DMS114 treated with DMSO at 0.1 percent for 48 hours (cell line): ENCODE measurements at regions not wholly inside any gene's neighbourhood (a gene's known extent, or its start where the extent isn't known, plus 50 kb on each side); places are given as distances from the start of the nearest gene placed in this dataset.
A peak's percentile ranks its signal among the peaks of the same experiment; 100 is the strongest.
"Not testable (repeated sequence)": the region's sequence is repeated elsewhere in the genome, so short reads cannot be mapped to it uniquely, and the experiment has no call there.

Source experiments
- DNase-seq: peaks from one replicate; lab custom pipeline; 2025; ENCODE audit not compliant: unreplicated experiment; lab: John Stamatoyannopoulos, UW

- DNase-seq: not testable (repeated sequence)
These were observed 60.5 kb downstream of the AREG start for GRCh38 chr4:74505355-74505978.

- DNase-seq: not testable (repeated sequence)
These were observed 64.4 kb downstream of the AREG start for GRCh38 chr4:74509363-74509762.

GRCh38 chr4:74516303-74516702 lies 71.4 kb downstream of the AREG start:
- no peak for DNase-seq

DNA sequence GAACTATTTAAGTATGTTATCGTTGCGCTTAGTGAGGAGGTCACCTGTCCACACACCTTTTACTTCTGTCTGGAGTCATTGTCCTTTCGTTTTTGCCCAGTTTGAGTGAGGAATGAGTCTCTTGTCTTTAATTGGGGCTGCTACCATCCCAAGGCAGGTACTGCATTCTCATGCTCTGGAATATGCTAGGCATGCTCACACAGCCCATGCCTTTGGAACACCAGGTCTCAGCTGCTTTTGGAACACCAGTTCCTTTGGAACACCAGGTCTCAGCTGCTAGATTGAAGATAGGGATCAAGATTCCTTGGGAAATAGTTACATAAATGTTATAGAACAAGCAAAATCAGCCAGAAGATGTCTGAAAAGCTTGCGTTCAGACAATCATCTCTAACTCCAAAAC lies 73.1 kb downstream of the AREG start:
- no peak for DNase-seq

- DNase-seq: no peak
These were observed 77.5 kb downstream of the AREG start for GRCh38 chr4:74522251-74522991.

DNA sequence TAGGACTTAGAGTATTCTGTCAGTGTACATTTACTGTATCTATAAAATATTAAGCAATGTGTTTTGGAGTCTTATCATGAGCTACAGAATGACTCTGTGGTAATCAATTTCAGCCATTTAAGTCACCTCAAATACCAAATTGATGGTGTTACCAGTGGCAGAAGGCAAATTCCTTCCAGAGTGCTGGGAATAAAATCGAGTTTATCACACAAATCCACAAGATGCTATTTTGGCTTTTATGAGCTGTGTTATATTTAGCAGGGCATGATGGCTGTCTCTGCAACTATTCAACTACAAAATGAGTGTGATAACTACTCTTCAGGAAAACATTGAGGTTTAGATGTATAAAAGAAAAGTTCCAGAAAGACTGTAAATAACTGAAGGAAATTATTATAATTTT lies 78.2 kb downstream of the AREG start:
- no peak for DNase-seq

- no peak for DNase-seq
These were observed 80.0 kb downstream of the AREG start for GRCh38 chr4:74524985-74525384.

DNA sequence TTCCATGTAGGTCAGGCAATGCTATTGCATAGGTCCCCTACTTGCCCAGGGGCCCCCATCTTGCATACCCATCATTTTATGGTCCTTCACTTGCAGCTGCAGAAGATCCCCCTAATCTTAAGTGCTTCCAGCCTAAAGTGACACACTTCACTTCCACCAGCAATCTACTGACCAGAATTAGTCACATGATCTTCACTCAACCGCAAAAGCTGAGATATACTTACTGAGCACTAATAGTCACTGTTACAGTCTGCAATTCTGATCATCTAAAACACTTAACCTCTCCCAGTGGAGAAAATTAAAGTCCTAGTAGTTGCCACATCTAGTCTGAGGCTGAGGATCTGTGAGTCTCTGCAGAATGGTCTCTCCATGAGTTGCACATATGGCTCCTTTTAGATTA lies 82.1 kb downstream of the AREG start:
- DNase-seq: no peak

DNA sequence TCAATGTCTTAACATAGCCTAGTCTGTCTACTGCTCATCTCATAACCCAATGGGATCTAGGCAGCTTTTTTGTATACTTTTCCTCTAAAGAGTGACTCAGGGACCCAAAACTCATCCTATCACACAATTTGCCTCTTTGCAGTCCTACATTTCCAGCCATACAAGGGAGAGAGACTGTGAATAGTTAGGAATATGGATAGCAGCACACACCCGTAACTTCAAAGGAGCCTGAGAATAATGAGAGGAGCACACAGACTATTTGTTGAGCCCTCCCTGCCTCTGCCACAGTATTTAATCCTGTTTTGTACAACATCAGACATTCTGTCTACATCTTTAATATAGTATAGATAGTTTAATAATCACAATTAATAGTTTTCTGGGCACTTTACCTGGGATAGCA lies 83.2 kb downstream of the AREG start:
- DNase-seq: no peak

GRCh38 chr4:74529284-74530041 lies 84.5 kb downstream of the AREG start:
- no peak for DNase-seq

DNA sequence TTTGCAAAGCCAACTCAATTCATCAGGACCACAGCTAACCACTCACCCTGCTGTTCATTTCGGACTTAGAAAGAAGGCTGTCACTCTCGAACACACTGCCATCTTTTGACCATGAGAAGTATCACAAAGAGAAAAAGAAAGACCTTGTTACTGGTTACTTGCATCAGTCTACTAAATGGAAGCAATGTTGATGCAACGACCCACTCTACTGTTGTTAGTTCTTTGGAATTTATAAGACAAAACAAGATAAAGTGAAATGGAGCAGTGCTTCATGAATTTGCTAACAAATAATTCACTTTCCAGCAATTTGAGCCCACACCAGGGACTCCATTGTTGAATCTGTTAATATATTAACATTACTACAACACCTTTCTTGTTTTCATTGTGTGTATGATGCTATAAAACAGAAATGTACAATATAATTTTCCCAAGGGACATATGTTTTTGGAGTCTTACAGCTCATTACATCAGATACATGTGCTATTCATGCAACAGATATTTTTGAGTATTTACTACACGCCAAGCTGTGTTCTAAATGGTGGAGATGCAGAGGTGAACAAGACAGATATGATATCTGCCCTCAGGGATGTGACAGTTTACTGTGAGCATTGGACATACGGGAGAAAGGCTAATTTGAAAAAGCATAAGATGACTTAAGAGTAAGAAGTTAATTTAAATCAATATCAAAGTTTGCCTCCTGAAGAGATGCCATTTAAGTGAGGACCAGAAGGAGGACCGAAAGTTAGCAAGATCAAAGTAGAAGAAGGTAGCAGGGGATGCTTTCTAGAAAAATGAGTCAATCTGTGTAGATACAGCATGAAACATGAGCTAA lies 87.2 kb downstream of the AREG start:
- DNase-seq: peak; percentile 11

DNA sequence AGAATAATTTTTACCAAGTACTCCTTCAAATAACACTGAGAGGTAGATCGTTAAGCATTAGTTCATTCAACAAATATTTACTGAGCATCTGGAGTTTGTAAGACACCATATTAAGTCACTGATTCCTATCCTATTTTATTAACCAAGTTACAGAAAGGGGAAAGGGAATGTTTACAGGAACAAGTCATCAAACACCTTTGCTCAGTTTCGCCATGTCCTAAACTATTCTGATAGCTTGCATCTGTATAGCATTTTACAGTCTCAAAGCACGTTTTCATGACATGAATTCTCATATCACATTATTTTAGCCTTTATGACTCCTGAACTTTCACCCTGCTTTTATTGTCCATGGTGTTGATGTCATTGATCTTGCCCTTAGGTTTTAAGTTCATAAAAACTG lies 89.2 kb downstream of the AREG start:
- no peak for DNase-seq

DNA sequence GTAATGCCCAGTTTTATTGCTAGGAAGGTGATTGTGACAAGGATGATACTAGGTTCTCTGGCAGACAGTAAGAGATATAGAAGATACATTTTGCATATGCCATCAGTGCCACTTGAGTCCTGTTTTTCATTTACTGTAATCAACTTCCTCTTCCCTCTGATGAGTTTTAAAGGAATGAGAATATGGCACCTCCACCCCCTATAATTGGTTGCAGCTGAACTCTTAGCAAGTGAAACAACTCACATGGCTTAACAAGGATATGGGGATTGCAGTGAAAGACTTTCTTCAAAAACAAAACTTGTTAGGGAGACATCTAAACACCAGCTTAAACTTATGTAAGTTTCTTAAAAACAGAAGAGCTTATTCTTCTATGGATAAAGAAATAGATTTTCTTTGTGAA lies 90.0 kb downstream of the AREG start:
- no peak for DNase-seq

DNA sequence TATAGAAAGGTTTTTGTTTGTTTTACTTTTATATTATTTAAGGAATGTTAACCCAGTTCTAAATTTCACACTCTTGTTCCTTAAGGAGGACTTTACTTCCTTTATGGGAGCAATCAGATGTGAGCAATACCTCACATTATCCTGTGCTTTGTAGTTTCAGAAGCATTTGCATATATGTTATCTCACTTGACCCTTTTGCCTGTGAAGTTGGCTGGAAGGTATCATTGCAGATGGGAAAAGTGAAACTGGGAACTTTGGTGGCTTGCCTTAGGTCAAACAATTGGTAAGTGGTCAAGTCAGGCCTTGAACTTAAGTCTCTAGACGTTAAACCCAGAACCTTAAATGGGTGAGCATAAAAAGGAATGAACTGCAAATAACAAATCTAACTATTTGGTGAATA lies 90.6 kb downstream of the AREG start:
- no peak for DNase-seq

- no peak for DNase-seq
These were observed 91.6 kb downstream of the AREG start for GRCh38 chr4:74536557-74536956.

GRCh38 chr4:74537459-74537858 lies 92.5 kb downstream of the AREG start:
- no peak for DNase-seq

- DNase-seq: no peak
These were observed 94.3 kb downstream of the AREG start for GRCh38 chr4:74539044-74539790.

DNA sequence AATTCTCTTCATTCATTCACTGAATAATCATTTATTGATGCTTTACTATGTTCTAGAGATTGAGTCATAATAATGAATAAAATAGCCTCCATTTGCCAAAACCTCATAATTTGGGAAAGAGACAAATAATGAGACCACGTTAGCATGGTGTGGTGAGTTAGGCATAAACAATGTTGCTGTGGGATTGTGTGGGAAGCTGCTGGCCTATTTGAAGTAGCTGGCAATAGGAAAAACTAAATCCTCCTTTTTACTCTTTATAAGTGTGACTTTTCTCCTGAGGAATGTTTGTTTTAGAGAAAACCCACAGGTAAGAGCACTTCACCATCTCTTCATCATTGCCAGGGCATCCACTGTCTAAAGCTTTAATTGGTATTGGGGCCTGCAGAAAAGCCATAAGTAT lies 95.3 kb downstream of the AREG start:
- DNase-seq: no peak

DNA sequence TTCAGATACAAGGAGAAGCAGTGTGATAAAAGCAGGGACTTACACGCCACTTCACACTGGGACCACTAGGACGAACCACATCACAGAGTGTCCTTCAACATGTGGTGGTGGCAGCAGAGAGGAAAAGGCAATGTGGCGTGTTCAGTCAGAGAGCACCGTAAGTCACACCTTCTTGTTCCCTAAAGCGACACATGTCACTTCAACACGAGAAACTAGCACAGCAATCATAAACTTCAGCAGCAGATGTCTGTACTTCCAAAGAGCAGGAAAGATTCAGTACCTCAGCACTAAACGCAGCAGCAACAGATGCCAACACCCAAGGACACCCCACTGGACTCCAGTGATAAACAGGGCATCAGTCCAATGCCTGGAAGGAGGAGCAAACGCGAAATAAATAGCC lies 96.7 kb downstream of the AREG start:
- DNase-seq: no peak

GRCh38 chr4:74543231-74543781 lies 98.4 kb downstream of the AREG start:
- DNase-seq: no peak
